HCT116 (cell line): ENCODE measurements at regions not wholly inside any gene's neighbourhood (a gene's known extent, or its start where the extent isn't known, plus 50 kb on each side); places are given as distances from the start of the nearest gene placed in this dataset.

ENCODE experiments used
- ATAC-seq: fragments of 200-7000 bp; cut with Tn5 transposase; 2 replicates; pipeline ENCODE4 v1.9.1; 2020; ENCODE audit warnings: mild to moderate bottlenecking, moderate library complexity
- BruUV-seq: library from RNA; stranded (reverse); fragments of 400-500 nt; replicated peaks from 2 replicates; lab custom pipeline; 2021; lab: Mats Ljungman, UMichigan
- CTCF ChIA-PET: fragments of 300-600 bp; sonication (Branson Sonifier 250); formaldehyde crosslinking; loops from one replicate; lab custom pipeline; 2021; ENCODE audit warnings: antibody characterized with exemption; lab: Charles Lee
- POLR2A ChIA-PET: fragments of 300-600, 350-600 bp; sonication (Branson Sonifier 250); formaldehyde crosslinking; loops from one replicate; lab custom pipeline; 2021; ENCODE audit warnings: antibody characterized with exemption; lab: Charles Lee
- RAD21 ChIA-PET, 2 experiments: fragments of 300-600 bp; sonication (Branson Sonifier 250); formaldehyde crosslinking; loops; one replicate each; lab custom pipeline; 2023; ENCODE audit warnings: low total read pairs in 2 of 2; ENCODE audit not compliant: uncharacterized antibody in 2 of 2, unreplicated experiment in 2 of 2, low non-redundant PET in 1 of 2; lab: Charles Lee
- DNase-seq: peaks from one replicate; pipeline ENCODE4 v3.0.0-alpha.2; 2010; ENCODE audit warnings: low read depth, low spot score
- H2AFZ ChIP-seq: fragments of 200-600 bp; shearing (Covaris generic), sonication (generic); 2 replicates; pipeline ENCODE4 v1.6.1; 2017; ENCODE audit warnings: low read depth, mixed run types, mixed read lengths, antibody characterized with exemption, low read length; ENCODE audit not compliant: poor library complexity, severe bottlenecking
- H3K27ac ChIP-seq: 2 replicates; pipeline ENCODE4 v1.5.1; 2012; ENCODE audit warnings: low read depth, low read length
- H3K27me3 ChIP-seq: fragments of 200-600 bp; sonication (generic); 2 replicates; pipeline ENCODE4 v1.6.1; 2016; ENCODE audit warnings: mixed run types, low read length, mixed read lengths; ENCODE audit not compliant: insufficient read depth
- H3K36me3 ChIP-seq, 2 experiments: fragments of 200-500 bp in 1 of 2; fragments of 200-600 bp in 1 of 2; sonication (Bioruptor generic) in 1 of 2; sonication (generic) in 1 of 2; 2 replicates each; pipeline versions ENCODE4 v1.5.1 to v1.6.1; 2014 to 2016; ENCODE audit warnings: low read length in 2 of 2, inconsistent platforms in 1 of 2, mixed read lengths in 1 of 2, mixed run types in 1 of 2; ENCODE audit not compliant: insufficient read depth in 2 of 2, control insufficient read depth in 1 of 2
- H3K4me1 ChIP-seq, 2 experiments: fragments of 200-600 bp in 1 of 2; sonication (generic) in 1 of 2; 2 replicates each; pipeline versions ENCODE4 v1.5.1 to v1.6.1; 2012 to 2017; ENCODE audit warnings: low read length in 2 of 2, inconsistent platforms in 1 of 2, mild to moderate bottlenecking in 1 of 2, mixed read lengths in 1 of 2, mixed run types in 1 of 2, moderate library complexity in 1 of 2; ENCODE audit not compliant: insufficient read depth in 2 of 2, control insufficient read depth in 1 of 2
- H3K4me2 ChIP-seq: fragments of 200-600 bp; sonication (generic); 2 replicates; pipeline ENCODE4 v1.6.1; 2017; ENCODE audit warnings: mixed run types, low read length, mixed read lengths
- H3K4me3 ChIP-seq, 2 experiments: fragments of 200-600 bp in 1 of 2; sonication (generic) in 1 of 2; replicated peaks in 1 of 2; 2 replicates each; pipeline ENCODE4 v1.5.1; 2011 to 2016; ENCODE audit warnings: low read length in 2 of 2, control low read depth in 1 of 2, low read depth in 1 of 2, mild to moderate bottlenecking in 1 of 2, mixed read lengths in 1 of 2, mixed run types in 1 of 2
- H3K79me2 ChIP-seq: fragments of 200-600 bp; sonication (generic); 2 replicates; pipeline ENCODE4 v1.6.1; 2017; ENCODE audit warnings: mild to moderate bottlenecking, mixed run types, low read length, moderate library complexity, mixed read lengths; ENCODE audit not compliant: insufficient read depth
- H3K9ac ChIP-seq: fragments of 200-600 bp; sonication (generic); 2 replicates; pipeline ENCODE4 v1.6.1; 2016; ENCODE audit warnings: low read length, mixed read lengths
- H3K9me2 ChIP-seq: fragments of 200-600 bp; sonication (generic), shearing (Covaris generic); 2 replicates; pipeline ENCODE4 v1.6.1; 2017; ENCODE audit warnings: mixed run types, mild to moderate bottlenecking, moderate library complexity; ENCODE audit not compliant: insufficient read depth
- H3K9me3 ChIP-seq, 2 experiments: fragments of 200-500 bp in 1 of 2; fragments of 200-600 bp in 1 of 2; sonication (Bioruptor generic) in 1 of 2; sonication (generic) in 1 of 2; 2 replicates each; pipeline ENCODE4 v1.6.1; 2014 to 2017; ENCODE audit warnings: low read length in 2 of 2, mixed read lengths in 2 of 2, inconsistent platforms in 1 of 2, low read depth in 1 of 2, mild to moderate bottlenecking in 1 of 2, mixed run types in 1 of 2, moderate library complexity in 1 of 2; ENCODE audit not compliant: control insufficient read depth in 1 of 2, insufficient read depth in 1 of 2
- H4K20me1 ChIP-seq: fragments of 200-600 bp; sonication (generic), shearing (Covaris generic); 2 replicates; pipeline ENCODE4 v1.6.1; 2017; ENCODE audit warnings: mixed run types, mild to moderate bottlenecking, moderate library complexity; ENCODE audit not compliant: insufficient read depth
- ATF3 ChIP-seq: IDR thresholded peaks from 2 replicates; pipeline ENCODE4 v1.6.1; 2012
- CBX3 ChIP-seq: IDR thresholded peaks from 2 replicates; pipeline ENCODE4 v1.6.1; 2012; ENCODE audit warnings: low read depth
- CEBPB ChIP-seq: IDR thresholded peaks from 2 replicates; pipeline ENCODE4 v1.6.1; 2012; ENCODE audit warnings: low read depth
- EGR1 ChIP-seq: IDR thresholded peaks from 2 replicates; pipeline ENCODE4 v1.6.1; 2012; ENCODE audit warnings: low read depth
- ELF1 ChIP-seq: IDR thresholded peaks from 2 replicates; pipeline ENCODE4 v1.6.1; 2012; ENCODE audit warnings: low read depth, borderline replicate concordance
- EZH2 ChIP-seq: fragments of 200-600 bp; sonication (generic); IDR thresholded peaks from 2 replicates; pipeline ENCODE4 v1.6.1; 2017; ENCODE audit warnings: antibody characterized with exemption, mixed run types
- FOSL1 ChIP-seq: IDR thresholded peaks from 2 replicates; pipeline ENCODE4 v1.6.1; 2012; ENCODE audit warnings: low read depth
- JUND ChIP-seq: IDR thresholded peaks from 2 replicates; pipeline ENCODE4 v1.6.1; 2012
- MAX ChIP-seq: IDR thresholded peaks from 2 replicates; pipeline ENCODE4 v1.6.1; 2012
- POLR2A ChIP-seq: IDR thresholded peaks from 2 replicates; pipeline ENCODE4 v1.7.0; 2011; ENCODE audit warnings: borderline replicate concordance; ENCODE audit not compliant: insufficient read depth, insufficient read length; ENCODE audit errors: extremely low read depth
- POLR2AphosphoS5 ChIP-seq: IDR thresholded peaks from 2 replicates; pipeline ENCODE4 v1.6.1; 2011; ENCODE audit warnings: mild to moderate bottlenecking, low read depth, low read length, moderate library complexity
- RAD21 ChIP-seq: IDR thresholded peaks from 2 replicates; pipeline ENCODE4 v1.6.1; 2012; ENCODE audit warnings: low read depth, mild to moderate bottlenecking
- REST ChIP-seq: IDR thresholded peaks from 2 replicates; pipeline ENCODE4 v1.6.1; 2012; ENCODE audit warnings: low read depth
- SIN3A ChIP-seq: IDR thresholded peaks from 2 replicates; pipeline ENCODE4 v1.6.1; 2012; ENCODE audit warnings: low read depth
- SP1 ChIP-seq: IDR thresholded peaks from 2 replicates; pipeline ENCODE4 v1.6.1; 2012; ENCODE audit warnings: low read depth
- SRF ChIP-seq: IDR thresholded peaks from 2 replicates; pipeline ENCODE4 v1.6.1; 2012; ENCODE audit warnings: low read depth
- TCF7L2 ChIP-seq: IDR thresholded peaks from 2 replicates; pipeline ENCODE4 v1.7.0; 2011; ENCODE audit warnings: borderline replicate concordance, inconsistent platforms; ENCODE audit not compliant: insufficient read depth, insufficient read length; ENCODE audit errors: extremely low read depth
- YY1 ChIP-seq: IDR thresholded peaks from 2 replicates; pipeline ENCODE4 v1.6.1; 2011; ENCODE audit warnings: low read length, low read depth, moderate library complexity, mild to moderate bottlenecking; ENCODE audit not compliant: insufficient replicate concordance; ENCODE audit errors: extremely low read depth
- ZBTB33 ChIP-seq: IDR thresholded peaks from 2 replicates; pipeline ENCODE4 v1.6.1; 2011; ENCODE audit warnings: mild to moderate bottlenecking, low read length, moderate library complexity; ENCODE audit not compliant: insufficient replicate concordance; ENCODE audit errors: extremely low read depth
- ZNF274 ChIP-seq: fragments of 200-500 bp; sonication (Bioruptor generic); IDR thresholded peaks from 2 replicates; pipeline ENCODE4 v1.6.1; 2014; ENCODE audit warnings: mild to moderate bottlenecking, low read depth, low read length, inconsistent platforms
- intact Hi-C: fragments of 100-400 bp; cut with micrococcal nuclease; formaldehyde crosslinking; loops from 2 replicates; pipeline ENCODE4 v1.10.0; 2022

GRCh38 chrX:40391662-40392061, 189.1 kb upstream of the ATP6AP2 start:
- H3K9me2 ChIP-seq = no peaks in the 10 kb centered on the region
- intact Hi-C loops = no loop called here
- H2AFZ ChIP-seq = no peak overlapping the region
- no peaks in the 10 kb centered on the region for H3K36me3 ChIP-seq
- TF ChIP-seq SIN3A = no peak
- no peak for TF ChIP-seq RAD21
- TF ChIP-seq MAX = no peak
- no peak for TF ChIP-seq FOSL1
- no peak for TF ChIP-seq POLR2A
- no peak for TF ChIP-seq EZH2
- no peak for TF ChIP-seq CBX3
- TF ChIP-seq POLR2AphosphoS5 = no peak
- no peak for TF ChIP-seq ATF3
- no peak for TF ChIP-seq CEBPB
- TF ChIP-seq ELF1 = no peak
- TF ChIP-seq SRF = no peak
- no peak for TF ChIP-seq TCF7L2
- no peak for TF ChIP-seq ZNF274
- TF ChIP-seq YY1 = no peak
- no peak for TF ChIP-seq EGR1
- TF ChIP-seq SP1 = no peak
- no peak for TF ChIP-seq REST
- no peak for TF ChIP-seq ZBTB33
- no peak for TF ChIP-seq JUND
- no peak overlapping the region for H3K27ac ChIP-seq
- no peaks in the 10 kb centered on the region for H3K9me3 ChIP-seq
- ATAC-seq (no peak), DNase-seq (no peak)
- BruUV-seq = no TSS peak
- no peaks in the 10 kb centered on the region for H3K79me2 ChIP-seq
- no peak overlapping the region for H3K4me2 ChIP-seq
- no peak overlapping the region for H3K4me3 ChIP-seq
- no peaks in the 10 kb centered on the region for H4K20me1 ChIP-seq
- RAD21 ChIA-PET = no interaction called here
- CTCF ChIA-PET = no interaction called here
- H3K27me3 ChIP-seq = no peaks in the 10 kb centered on the region
- POLR2A ChIA-PET = no interaction called here
- H3K9ac ChIP-seq = no peak overlapping the region
- H3K4me1 ChIP-seq = no peaks in the 10 kb centered on the region
